Esophagus mucosa (tissue), 1 donor: ENCODE measurements at regions not wholly inside any gene's neighbourhood (a gene's known extent, or its start where the extent isn't known, plus 50 kb on each side); places are given as distances from the start of the nearest gene placed in this dataset.

ENCODE experiments used
- ATAC-seq: fragments of 200-7000 bp; cut with Tn5 transposase; one replicate; pipeline ENCODE4 v1.9.1; 2020
- donor health status: DM: yes; HTN: yes; CAD: no.

DNA sequence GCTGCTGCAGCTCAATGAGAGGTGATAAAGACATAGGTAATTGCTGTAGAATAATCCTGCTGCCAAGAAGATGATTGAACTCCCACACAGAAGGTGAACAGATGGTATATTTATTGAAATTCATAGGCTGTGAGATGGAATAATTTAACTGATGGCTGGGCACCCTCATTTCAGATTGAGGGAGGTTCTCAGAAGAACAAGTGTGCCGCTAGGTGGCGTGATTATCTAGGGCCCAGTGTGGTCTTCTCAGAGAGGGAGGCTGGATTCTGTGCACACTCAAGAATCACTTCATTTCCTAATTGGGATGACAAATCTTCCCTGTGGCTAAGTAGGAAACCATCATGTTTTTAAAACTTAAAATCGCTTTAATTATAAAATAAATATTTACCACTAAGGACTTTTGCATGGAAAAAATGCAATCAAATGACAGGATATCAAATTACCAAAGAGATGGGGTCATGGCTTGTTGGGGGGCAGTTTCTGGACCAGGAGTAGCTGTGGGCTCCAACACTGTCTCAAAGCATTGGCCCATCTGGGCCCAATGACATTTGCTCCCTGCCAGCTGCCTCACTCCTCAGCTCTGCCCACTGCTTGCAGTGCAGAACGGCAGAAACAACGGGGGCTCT, 132.3 kb downstream of the SNAPC1 start:
- ATAC-seq = no peak

DNA sequence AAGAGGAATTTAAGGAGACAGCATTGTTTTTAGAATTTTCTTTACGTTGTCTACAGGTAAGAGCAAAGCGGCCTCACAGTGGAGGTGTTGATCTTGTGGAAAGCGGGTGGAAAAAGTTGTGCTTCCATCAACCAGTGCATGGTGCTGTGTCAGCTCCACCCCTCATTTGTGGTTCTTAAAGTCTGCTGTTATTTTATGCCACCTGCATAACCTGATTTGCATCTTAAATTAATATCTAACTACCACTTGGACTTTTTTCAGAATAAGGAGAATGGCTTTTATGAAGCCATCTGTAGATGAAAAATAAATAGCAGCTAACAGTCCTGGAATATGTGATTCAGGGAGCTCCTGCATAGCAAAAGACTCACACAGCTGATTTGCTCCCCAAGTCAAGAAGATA, 135.1 kb downstream of the SNAPC1 start:
- no peak for ATAC-seq

DNA sequence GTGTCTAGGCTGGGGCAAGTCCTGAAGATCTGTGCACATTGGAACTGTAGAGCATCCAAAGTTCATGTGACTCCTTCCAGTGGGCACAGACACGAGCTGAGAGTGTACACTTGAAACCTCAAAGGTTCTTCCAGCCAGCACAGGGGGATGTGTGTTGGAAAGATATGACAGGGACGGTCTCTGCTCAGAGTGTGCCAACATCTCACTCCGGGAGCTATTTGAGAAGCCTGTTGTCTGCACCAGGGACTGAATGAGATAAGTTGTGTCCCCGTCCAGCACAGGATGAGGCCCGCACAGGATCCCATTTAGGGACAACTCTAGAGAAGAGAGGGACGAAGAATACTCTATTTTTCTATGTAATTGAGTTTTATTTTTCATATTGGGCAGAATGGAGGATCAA, 136.3 kb downstream of the SNAPC1 start:
- ATAC-seq = no peak

DNA sequence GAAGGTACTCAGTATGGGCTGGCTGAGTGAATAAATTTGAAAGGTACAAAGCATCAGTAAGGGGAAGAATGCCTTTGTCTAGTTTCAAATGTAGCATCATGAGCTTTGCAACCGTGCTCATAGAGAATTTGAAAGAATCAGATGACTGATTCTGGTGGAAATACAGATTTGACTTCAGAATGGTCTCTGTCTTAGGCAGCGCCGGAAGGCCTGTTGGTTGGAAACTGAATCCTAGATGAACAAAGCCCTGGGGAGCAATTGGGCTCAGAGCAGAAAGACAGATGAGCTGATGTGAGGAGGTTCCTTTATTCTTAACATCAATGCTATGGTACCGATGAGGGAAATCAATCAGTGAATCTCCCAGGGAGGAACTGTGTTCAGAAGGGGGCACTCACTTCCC, 137.3 kb downstream of the SNAPC1 start:
- ATAC-seq = no peak

DNA sequence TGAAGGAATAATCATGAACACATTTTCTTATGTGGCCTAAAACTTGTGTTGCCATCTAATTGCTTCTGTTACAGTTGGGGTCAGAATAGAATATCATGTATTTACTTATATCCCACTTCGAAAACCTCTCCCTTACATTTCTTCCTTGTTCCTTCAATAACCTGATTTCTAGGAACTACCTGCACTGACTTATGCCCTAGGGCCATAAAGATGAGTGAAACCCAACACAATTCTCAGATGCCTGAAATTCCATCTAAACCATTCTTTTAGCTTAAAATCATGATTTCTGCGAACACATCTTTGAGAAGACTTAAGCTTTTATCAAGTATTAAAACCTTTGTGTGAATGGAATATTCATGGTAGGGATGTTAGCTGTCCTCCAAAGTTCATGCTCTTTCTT, 142.7 kb downstream of the SNAPC1 start:
- ATAC-seq = no peak

DNA sequence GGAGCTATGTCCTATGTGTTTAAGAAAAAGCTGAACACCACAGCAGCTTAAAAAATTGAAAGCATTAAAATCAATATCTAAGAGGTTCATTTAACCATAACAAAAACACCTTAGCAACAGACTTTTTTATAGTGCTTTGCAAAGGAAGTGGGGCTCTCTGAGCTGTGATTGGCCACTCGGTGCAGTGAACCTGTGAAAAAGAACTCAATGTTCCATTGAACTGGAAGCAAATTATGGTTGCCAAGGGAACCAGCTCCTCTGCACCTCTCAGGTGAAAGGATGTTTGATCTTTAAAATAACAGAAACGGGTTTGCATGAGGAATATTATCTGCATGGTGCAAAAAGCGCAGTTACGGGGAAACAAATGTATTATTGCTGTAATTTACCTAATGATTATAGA, 149.4 kb downstream of the SNAPC1 start:
- ATAC-seq = no peak

DNA sequence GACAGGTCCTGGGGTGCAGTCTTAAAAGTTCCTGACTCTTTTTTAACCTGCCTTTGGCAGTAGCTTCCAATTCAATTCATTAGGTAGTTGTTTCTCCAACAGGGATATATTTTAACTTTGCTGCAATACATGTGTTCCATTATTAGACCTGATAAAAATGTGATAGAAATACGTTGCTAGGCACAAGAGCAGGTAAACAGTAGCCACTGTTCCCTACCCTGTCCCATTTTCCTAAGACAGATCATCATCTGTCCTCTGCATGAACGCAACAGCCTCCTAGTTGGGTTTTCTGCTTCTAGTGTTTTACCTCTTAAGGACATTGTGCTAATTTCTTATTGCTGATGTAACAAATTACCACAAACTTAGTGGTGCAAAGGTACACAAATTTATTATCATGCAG, 156.8 kb downstream of the SNAPC1 start:
- no peak for ATAC-seq

DNA sequence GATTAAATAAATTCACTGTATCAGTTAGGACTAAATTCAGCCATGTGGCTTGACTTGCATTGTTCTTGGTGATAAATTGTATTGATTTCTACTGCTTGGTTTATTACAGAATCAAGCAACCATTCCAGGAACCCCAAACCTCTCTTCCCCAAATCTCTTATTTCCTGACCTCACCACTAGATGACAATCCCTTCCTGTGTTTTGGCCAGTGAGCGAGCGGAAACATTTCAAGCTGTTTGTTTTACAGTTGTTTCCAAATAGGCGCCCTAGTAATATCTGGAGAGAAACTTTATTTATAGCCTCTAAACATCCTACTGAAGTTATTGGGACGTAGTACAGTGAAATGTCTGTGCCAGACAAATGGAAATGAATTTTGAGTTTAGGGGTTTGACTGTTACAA, 161.1 kb downstream of the SNAPC1 start:
- ATAC-seq = no peak

DNA sequence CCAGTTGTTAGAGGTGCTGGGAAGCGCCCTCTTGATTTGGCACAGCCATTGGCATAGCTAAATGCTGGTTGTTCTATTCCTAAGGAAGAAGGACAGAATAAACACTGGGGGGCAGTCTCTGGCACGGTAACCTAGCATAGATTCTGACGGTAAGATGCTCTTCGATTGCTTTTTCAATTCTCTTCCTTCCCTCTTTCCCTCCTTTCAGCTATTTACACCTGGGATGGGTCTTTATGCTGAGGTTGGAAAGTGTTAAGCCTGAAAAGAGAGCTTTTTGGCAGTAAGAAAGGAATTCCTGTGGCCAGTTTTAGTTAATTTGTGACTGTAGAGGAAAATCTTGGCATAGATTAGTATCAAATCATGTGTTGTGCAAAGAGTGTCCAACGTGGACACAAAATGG, 162.8 kb downstream of the SNAPC1 start:
- no peak for ATAC-seq

DNA sequence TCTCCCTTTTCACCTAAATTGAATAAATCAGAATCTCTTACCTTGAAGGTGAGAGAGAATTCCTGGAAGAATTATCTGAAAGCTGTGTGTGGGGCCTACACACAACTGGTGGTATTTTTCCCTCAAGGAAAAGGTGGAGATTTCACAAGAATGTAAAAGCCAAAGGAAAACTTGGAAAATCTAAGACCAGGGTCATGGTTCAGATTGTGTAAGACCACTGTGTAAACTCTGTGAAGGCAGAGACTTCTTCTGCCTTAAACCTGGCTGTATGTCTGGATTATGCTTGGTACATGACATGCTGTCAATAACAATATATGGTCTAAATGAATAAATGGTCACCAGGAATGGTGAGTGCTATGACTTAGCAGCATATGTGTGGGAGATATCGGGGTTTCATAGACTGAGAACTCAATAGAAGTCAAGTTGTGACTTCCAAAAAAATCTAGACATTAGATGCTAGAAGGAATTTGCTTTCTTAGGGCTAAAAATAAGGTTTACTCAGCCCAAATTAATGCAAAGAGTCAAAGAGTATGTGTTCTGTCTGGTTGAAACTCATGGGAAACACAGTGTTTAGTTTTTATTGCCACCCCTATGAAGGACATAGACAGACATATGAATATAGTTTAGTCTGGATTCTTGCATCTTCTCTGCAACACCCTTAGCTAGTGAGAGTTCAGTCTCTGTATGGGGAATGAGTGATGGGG, 163.7 kb downstream of the SNAPC1 start:
- ATAC-seq = no peak

GRCh38 chr14:61927060-61927459, 164.8 kb downstream of the SNAPC1 start:
- no peak for ATAC-seq

- peak; percentile 49 for ATAC-seq
Observed at GRCh38 chr14:61927520-61927919, 165.3 kb downstream of the SNAPC1 start.

DNA sequence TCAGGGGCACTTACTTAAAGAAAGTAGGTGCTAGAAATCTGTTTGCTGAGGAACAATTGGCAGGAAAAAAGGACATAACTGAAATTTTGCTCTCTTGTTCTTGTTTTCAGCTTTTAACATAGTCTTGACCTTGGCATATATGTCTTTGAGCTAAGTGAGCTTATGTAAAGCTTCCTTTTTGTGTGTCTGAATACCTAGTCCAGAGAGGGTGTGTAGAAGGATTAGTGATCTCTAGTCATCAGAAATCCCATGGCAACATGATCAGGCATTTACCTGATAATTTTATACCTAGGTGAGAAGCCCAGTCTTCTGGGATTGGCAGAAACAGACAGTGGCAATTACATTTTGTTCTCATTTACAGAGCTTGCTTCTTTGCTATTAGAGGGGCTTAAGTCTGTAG, 166.1 kb downstream of the SNAPC1 start:
- ATAC-seq = peak; percentile 52

GRCh38 chr14:61928701-61929100, 166.5 kb downstream of the SNAPC1 start:
- no peak for ATAC-seq

GRCh38 chr14:61929651-61930050, 167.4 kb downstream of the SNAPC1 start:
- ATAC-seq = no peak

DNA sequence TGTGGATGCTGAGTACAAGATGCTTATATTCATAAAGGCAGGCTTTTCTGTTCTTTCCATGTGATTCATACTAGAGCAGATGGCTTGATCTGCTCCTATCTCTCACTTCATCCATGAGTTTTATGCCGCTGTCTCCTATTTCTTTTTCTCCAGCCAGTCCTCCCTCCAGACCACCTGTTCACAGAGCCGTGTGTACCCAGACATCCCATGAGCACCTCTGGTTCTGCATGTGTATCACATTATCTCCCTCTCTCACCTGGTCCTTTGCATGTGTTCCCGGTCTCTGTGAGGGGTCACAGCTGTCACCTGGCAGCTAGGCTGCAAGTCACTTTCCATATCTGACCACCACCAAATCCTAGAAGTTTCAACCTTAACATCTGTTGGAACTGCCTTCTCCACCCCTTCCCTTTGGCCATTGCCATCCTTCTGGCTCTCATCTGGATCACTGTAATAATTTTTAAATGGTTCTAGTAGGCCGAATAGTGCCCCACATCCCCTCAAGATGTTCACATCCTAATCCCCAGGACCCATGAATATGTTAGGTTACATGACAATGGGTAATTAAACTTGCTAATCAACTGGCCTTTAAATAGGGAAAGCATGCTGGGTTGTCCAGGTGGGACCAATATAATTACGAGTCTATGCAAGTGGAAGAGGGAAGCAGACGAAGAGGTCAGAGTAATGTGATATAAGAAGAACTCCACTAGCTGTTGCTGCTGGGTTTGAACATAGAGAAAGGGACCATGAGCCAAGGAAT, 168.1 kb downstream of the SNAPC1 start:
- ATAC-seq = no peak

GRCh38 chr14:61932974-61933373, 170.8 kb downstream of the SNAPC1 start:
- no peak for ATAC-seq

DNA sequence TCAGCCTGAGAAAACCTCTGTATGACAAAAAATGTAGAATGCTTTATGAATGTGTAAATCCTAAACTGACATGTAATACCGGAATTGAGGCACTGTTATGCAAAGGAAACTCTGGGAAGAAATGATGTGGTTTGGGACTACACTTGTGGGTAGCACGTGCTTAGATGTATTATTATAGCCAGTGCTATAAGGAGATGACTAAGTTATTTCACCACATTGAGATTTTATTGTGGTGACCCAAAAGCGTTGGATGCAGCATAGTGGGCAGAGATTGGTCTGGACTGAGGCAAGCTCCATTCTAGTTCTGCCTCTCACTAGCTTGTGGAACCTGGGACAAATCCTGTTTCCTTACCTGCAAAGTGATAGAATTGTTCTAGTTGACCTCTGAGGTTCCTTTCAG, 172.2 kb downstream of the SNAPC1 start:
- no peak for ATAC-seq

DNA sequence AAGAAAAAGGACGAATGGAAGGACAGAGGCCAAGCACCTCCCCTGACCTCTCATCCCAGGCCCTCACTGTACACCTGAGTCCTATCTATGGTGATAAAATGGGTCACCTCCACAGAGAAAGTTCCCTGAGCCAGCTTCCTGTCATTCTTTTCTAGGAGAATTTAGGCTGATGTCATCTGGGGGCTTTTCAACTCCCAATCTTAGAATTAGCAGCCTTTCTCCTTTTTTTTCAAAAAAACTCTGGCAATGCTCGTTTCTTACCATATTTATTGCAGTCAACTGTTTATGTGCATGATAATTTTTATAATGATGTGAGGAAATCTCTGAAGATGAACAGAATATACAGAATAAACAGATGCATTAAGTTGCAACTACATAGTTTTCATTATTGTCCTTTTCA, 177.6 kb downstream of the SNAPC1 start:
- ATAC-seq = no peak

DNA sequence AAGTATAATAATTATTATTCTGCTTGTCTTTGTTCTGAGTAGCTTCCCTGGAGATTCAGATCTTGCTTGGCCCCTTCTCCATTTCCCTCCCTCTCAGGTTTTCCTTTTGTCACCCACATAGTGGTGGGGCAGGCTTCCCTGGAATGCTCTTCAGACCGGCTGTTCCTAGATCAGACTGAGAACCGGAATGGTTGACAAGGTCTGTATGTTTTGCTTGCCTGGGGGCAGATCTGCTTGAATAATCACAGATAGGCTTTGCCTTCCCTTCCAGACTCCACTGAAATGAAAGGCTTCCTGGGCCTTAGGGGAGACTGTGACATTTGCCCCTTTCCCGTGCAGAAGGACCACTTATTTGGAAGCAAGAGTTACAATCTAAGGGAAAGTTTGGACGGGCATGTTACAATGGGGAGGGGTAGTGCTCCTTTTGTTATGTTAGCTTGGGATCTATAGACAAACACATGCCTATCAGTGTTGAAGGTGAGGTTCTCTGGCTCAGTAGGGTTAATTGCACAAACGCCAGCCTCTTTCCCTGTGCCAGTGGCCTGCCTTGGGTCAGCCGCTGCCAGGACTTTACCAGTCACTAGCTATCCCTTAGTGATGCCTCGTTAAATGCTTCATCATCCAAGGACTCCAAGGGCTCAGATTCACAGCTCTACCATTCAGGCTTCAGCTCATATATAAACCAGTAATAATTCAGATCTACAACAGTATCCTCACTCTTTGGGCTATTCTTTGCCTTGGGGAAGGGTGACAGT, 178.6 kb downstream of the SNAPC1 start:
- no peak for ATAC-seq

GRCh38 chr14:61941421-61942150, 179.4 kb downstream of the SNAPC1 start:
- no peak for ATAC-seq

GRCh38 chr14:61948376-61948775, 186.2 kb downstream of the SNAPC1 start:
- no peak for ATAC-seq

DNA sequence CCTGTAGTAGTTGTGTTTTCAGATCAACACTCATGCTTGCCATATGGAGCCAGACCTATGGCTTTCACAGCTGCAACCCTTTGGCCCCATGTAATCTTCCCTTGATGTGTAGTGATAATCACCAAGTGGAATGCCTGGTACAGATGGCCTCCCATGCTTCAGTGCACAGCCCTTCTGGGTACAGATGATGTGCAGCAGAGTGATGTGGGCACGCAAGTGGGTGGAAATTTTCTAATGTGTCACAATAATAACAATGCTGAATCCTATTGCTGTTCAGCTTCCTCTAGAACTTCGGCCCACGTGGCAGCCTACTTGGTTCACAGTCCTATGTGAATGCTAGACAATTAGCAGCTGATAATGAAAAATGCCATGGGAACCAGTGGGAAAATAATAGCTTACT, 188.1 kb downstream of the SNAPC1 start:
- ATAC-seq = no peak
